HT1080 (cell line): ENCODE measurements at regions not wholly inside any gene's neighbourhood (a gene's known extent, or its start where the extent isn't known, plus 50 kb on each side); places are given as distances from the start of the nearest gene placed in this dataset.
"Not testable (repeated sequence)": the region's sequence is repeated elsewhere in the genome, so short reads cannot be mapped to it uniquely, and the experiment has no call there.

Experiments used
- DNase-seq: peaks from one replicate; pipeline ENCODE4 v3.0.0-alpha.2; 2015; ENCODE audit warnings: low read depth

- not testable (repeated sequence) for DNase-seq
These were observed 75.9 kb downstream of the RRM2 start for GRCh38 chr2:10198482-10198881.

- DNase-seq = no peak
These were observed 78.7 kb downstream of the RRM2 start for GRCh38 chr2:10201201-10201600.

- DNase-seq = no peak
These were observed 79.7 kb downstream of the RRM2 start for GRCh38 chr2:10202131-10202665.

GRCh38 chr2:10204326-10205161, 82.0 kb downstream of the RRM2 start:
- no peak for DNase-seq

- DNase-seq = no peak
These were observed 82.6 kb downstream of the RRM2 start for GRCh38 chr2:10205162-10205475.

- no peak for DNase-seq
These were observed 86.2 kb downstream of the RRM2 start for GRCh38 chr2:10208736-10209135.

- DNase-seq = no peak
These were observed 86.9 kb downstream of the RRM2 start for GRCh38 chr2:10209406-10209935.

GRCh38 chr2:10210336-10210735, 87.8 kb downstream of the RRM2 start:
- DNase-seq = no peak

- peak; percentile 11 for DNase-seq
These were observed 89.4 kb downstream of the RRM2 start for GRCh38 chr2:10211844-10212422.

GRCh38 chr2:10212827-10213226, 89.9 kb upstream of the HPCAL1 start:
- DNase-seq = no peak

GRCh38 chr2:10214179-10214578, 88.5 kb upstream of the HPCAL1 start:
- DNase-seq = no peak

- peak; percentile 29 for DNase-seq
These were observed 87.2 kb upstream of the HPCAL1 start for GRCh38 chr2:10215393-10215935.

- DNase-seq = no peak
These were observed 85.8 kb upstream of the HPCAL1 start for GRCh38 chr2:10216677-10217488.

GRCh38 chr2:10217489-10218435, 84.9 kb upstream of the HPCAL1 start:
- no peak for DNase-seq

GRCh38 chr2:10220045-10220901, 82.4 kb upstream of the HPCAL1 start:
- DNase-seq = no peak

GRCh38 chr2:10220902-10221391, 81.8 kb upstream of the HPCAL1 start:
- DNase-seq = peak; percentile 73

GRCh38 chr2:10221443-10221842, 81.3 kb upstream of the HPCAL1 start:
- DNase-seq = no peak

- no peak for DNase-seq
These were observed 80.5 kb upstream of the HPCAL1 start for GRCh38 chr2:10221976-10222870.
